HG03460 (cell line): ENCODE measurements at regions not wholly inside any gene's neighbourhood (a gene's known extent, or its start where the extent isn't known, plus 50 kb on each side); places are given as distances from the start of the nearest gene placed in this dataset.
"Not testable (repeated sequence)": the region's sequence is repeated elsewhere in the genome, so short reads cannot be mapped to it uniquely, and the experiment has no call there.

Experiments
- ATAC-seq: cut with Tn5 transposase; IDR thresholded peaks from one replicate; pipeline ENCODE4 v1.9.1; 2021; ENCODE audit not compliant: unreplicated experiment

DNA sequence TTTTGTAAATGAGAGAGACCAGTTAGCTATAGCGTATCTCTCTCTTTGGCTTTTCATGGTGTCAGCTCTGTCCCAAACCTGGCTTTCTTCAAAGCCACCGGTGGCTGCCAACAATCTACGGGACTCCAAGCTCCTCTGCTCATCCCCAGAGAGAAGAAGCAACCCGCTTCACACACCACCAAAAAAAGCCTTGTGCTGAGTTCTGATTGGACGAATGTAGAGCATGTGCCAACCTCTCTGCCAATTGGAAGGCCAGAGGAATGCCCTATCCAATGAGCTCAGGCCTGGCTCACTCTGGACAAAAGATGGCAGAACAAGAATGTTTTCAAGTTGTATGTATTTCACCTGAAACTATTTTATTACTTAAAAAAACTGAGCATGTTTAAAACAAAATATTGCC, 202.4 kb downstream of the C16orf95 start:
- no peak for ATAC-seq

DNA sequence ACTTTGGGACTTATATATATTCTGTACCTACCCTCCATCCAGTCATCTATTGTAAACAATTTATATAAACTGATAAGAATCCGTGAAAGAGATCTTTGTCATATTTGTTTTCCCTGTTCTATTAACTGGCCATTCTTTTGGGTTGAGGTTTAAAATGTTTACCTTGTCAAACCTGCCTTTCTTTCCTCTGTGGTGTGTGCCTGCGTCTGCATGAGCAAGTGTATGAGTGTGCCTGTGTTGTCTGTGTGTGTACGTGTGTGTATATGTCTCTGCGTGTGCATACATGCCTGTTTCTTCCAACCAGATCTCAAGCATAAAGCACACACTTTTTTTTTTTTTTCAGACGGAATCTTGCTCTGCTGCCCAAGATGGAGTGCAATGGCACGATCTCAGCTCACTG, 201.5 kb downstream of the C16orf95 start:
- ATAC-seq = no peak

DNA sequence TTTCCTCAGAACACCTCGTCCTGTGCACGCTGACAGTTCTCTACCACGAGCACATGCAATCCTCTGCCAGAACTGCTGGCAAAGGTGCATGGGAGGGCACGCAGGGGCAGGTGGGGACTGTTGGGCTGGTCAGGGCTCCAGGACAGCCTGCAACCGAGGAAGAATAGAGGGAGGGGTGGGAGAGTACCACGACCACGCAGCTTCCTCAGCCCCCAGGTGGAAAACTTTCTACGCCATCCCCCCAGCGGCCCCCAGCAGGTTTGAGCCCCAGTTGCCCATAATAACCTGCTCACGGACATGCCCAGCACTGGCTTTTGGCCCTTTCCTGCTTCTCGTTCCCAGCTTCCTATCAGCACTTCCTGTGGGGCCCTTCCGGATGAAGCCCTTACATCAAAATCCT, 199.3 kb downstream of the C16orf95 start:
- no peak for ATAC-seq

- ATAC-seq = no peak
Observed at GRCh38 chr16:87119168-87119567, 198.0 kb downstream of the C16orf95 start.

DNA sequence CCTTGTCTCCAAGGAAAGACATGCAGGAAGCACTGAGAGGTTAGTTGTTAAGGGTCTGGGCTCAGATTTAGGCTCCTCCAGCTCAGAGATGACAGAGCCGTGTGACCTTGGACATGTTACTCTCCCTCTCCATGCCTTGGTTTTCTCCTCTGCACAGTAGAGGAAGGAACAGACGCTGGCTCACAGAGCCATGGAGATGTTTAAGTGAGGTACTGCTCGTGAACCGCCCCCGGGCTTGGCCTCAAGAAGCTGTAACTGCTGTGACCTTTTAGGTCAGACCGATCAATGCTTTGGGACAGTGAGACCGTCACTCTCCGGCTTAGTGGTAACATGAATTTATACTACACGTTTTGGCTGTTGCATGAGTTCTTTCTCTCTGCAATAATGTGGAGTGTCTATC, 197.4 kb downstream of the C16orf95 start:
- ATAC-seq = no peak

GRCh38 chr16:87121816-87122215, 195.4 kb downstream of the C16orf95 start:
- no peak for ATAC-seq

GRCh38 chr16:87123356-87124001, 193.7 kb downstream of the C16orf95 start:
- no peak for ATAC-seq

DNA sequence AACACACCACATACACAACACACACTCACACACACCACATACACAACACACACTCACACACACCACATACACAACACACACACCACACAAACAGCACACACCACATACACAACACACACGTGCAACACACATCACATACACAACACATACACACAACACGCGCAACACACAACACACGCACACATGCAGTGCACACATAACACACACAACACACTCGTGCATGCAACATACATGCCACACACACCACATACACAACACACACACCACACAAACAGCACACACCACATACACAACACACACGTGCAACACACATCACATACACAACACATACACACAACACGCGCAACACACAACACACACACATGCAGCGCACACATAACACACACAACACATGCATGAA, 192.8 kb downstream of the C16orf95 start:
- ATAC-seq = not testable (repeated sequence)

DNA sequence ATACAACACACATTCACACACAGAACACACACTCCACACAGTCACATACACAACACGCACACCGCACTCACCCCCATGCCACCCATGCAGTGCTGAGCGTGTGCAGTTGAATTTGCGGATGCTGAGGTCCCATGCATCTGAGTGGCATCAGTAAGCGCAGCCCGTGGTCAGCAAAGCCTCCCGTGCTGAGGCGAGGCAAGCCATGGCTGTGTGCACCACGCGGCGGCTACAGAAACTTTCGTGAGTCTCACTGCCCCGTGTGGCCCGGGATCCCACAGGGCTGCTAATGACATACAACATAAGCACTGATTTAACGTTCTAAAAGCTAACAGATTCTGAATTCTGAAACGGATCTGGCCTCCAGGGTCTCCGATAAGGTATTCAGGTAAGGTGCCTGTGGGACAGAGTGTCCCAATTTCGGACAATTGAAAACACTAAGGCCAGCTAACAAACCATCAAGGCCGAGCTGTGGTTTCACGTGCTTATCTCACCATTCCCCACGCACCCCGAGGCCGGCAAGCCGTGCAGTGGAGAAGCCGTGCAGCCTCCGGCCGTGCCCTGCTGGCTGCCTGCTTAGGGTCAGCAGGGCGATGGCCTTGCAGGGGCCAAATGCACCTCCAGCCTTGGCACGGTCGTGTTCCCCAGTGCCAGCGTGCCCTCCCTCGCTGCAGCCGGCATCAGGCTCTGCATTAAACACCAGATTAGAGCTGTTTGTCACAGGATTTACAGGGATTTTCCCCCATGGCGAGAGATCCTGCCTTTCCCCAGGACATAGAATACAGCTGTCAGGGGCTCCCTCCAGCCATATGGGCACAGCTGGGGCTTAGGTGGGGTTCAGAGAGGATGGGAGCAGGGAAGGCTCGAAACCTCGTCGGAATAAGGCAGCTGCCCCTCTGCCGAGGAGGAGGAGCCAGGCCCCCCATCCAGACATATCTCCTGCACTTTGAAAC, 191.7 kb downstream of the C16orf95 start:
- ATAC-seq = no peak

GRCh38 chr16:87126403-87127025, 190.7 kb downstream of the C16orf95 start:
- ATAC-seq = no peak

DNA sequence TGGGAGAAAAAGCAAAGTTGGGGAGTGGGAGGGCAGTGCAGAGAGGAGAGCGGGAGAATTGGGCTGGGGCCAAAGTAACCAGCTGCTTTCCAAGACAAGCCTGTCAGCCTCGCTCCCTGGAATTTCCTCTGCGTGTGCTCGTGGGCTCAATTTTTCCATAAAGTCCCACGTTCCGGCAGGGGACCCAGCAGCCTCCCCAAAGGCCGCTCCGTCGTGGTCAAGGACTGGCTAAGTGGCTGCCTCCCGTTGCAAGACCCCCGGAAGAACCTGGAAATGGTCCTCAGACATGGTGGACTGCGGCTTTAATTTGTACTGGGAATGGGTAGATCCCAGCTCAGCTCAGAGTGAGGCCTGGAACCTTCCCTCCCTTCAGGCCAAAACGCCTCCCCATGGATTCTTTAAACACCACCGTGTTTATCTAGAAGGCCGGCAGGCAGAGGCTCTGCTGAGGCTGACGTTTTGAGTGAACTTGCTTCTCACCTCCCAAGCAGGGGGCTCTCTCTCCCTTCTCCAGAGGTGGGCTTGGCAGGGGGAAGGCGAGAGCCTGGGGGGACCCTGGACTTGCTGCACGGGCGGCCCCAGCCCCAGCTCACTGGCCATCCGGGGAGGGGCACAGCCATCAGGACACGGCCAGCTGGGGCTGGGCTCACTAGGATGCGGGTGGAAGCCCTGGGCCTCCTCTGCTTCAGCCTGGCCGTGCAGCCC, 190.0 kb downstream of the C16orf95 start:
- no peak for ATAC-seq

GRCh38 chr16:87127766-87128147, 189.4 kb downstream of the C16orf95 start:
- no peak for ATAC-seq

- ATAC-seq = no peak
Observed at GRCh38 chr16:87129771-87130170, 187.4 kb downstream of the C16orf95 start.

GRCh38 chr16:87131061-87131995, 185.9 kb downstream of the C16orf95 start:
- no peak for ATAC-seq

GRCh38 chr16:87131996-87132345, 185.2 kb downstream of the C16orf95 start:
- no peak for ATAC-seq

DNA sequence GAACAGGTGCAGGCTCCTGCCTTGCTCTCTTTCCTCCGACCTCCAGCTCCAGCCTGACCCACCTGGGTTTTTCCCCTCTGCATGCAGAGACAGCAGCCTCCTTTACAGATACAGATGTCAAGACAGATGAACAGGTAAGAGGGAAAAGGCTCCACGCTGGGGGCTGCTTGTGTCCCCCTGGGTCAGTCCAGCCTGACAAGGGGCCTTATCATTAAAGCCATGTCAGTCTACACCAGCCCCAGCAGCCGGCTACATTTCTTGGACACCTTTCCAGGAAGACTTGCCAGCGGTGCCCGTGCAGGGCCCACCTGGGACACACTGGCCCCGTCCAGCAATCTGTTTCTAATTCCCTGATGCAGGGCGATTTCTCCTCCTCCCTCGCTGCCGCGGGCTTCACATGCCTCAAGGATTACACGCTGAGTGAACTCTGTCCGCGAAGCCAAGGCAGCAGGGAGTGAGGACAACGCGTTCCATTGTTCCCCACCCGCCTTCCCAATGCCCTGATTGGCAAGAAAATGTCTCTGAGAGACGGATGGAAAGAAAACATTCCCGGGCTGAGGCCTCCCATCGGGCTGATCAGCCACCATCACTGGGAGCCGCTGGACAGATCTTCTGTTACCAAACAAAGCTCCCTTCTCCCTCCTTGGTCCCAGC, 184.7 kb downstream of the C16orf95 start:
- ATAC-seq = no peak

DNA sequence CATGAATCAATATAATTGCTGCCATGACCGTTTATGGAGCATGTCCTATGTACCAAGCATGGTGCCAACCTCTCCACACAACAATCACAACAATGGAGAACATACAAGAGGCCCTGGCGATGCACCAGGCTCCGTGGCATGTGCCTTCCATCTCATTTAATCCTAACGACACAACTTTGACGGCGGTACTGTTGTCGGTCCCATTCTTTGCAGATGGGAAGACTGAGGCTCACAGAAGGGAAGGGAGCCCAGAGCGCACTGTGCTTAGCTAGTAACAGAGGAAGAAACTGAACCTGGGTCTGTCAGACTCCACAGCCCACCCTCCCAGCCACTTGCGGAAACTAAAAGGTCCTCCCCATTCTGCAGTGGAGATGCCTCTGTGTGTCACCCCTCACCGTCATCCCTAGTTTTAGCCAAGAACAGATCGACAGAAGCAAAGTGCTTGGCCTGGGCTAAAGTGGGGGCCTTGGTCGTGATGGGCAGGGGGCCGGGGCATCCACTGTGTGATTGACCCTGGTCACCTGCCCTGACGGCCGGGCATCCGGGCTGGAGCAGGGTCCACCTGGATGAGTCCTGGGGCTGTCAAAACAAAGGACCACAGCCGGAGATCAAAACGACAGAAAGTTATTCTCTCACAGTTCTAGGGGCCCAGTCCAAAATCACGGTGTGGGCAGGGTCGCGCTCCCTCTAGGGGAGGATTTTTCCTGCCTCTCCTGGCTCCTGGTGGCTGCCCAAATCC, 183.9 kb downstream of the C16orf95 start:
- ATAC-seq = no peak

GRCh38 chr16:87133966-87134627, 183.1 kb downstream of the C16orf95 start:
- no peak for ATAC-seq

DNA sequence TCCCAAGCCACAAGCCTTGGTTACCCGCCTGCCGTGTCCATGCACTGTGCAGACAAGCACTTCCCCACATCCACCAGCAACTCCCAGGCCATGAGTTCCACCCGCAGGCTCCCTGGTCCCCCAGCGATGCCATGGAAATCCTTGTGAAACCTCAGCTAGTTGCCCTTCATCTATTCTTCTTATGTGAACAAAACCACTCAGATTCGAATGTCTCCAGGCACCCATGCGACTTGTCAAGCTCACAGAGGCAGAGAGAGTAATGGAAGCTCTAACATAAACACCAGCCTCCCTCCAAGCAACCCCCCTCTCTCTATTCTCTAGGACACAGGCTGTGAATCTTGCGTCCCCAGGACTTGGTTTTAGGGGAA, 182.6 kb downstream of the C16orf95 start:
- ATAC-seq = no peak
